ENCODE measurements at regions not wholly inside any gene's neighbourhood (a gene's known extent, or its start where the extent isn't known, plus 50 kb on each side); places are given as distances from the start of the nearest gene placed in this dataset.

DNA sequence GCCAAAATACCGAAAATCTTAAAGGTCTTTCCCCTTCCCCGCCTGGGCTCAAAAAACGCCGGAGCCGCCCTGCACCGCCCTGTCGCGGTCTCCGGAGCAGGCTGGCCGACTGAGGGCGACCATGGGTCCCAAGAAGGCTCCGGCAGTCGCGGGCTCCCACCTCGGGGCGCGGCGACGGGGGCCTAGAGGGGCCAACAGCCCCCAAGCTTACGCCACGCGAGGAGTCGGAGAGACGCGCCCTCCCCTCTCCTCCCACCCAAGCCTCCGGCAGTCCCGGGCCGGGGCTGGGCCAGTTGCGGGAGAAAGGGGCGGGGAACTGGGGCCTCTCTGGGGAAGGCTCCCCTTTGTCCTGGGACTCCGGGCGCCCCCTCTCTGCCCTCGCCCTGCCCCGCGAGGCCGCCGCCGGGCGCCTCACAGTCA lies 69.2 kb downstream of the GOLGA8B start (continued):
- TF ChIP-seq, protein P1, sequence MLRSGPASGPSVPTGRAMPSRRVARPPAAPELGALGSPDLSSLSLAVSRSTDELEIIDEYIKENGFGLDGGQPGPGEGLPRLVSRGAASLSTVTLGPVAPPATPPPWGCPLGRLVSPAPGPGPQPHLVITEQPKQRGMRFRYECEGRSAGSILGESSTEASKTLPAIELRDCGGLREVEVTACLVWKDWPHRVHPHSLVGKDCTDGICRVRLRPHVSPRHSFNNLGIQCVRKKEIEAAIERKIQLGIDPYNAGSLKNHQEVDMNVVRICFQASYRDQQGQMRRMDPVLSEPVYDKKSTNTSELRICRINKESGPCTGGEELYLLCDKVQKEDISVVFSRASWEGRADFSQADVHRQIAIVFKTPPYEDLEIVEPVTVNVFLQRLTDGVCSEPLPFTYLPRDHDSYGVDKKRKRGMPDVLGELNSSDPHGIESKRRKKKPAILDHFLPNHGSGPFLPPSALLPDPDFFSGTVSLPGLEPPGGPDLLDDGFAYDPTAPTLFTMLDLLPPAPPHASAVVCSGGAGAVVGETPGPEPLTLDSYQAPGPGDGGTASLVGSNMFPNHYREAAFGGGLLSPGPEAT (IDR thresholded peaks at IDR 0.05; ENCODE audit: low read depth), result no peak
- TF ChIP-seq IKZF1 (conservative IDR thresholded peaks at IDR 0.05) (no peak), POLR2A (IDR thresholded peaks at IDR 0.05; ENCODE audit: low read depth, low read length) (0 out of 2 replicates have a peak, but pooled peaks have one; percentile 29), NR2C2 (IDR thresholded peaks at IDR 0.05; ENCODE audit: borderline replicate concordance, control insufficient read depth, insufficient read length, low read depth) (no peak), SMC3 (IDR thresholded peaks at IDR 0.05; ENCODE audit: borderline replicate concordance, low read length) (no peak), KDM1A (IDR thresholded peaks at IDR 0.05; ENCODE audit: borderline replicate concordance) (no peak), EP300 (IDR thresholded peaks at IDR 0.05; ENCODE audit: borderline replicate concordance in 1 of 2, control insufficient read depth in 1 of 2, low read depth in 2 of 2, low read length in 2 of 2) (no peak), SREBF1 (IDR thresholded peaks at IDR 0.05; ENCODE audit: low read length) (no peak), ZSCAN29 (IDR thresholded peaks at IDR 0.05) (no peak), JUND (IDR thresholded peaks at IDR 0.05; ENCODE audit: low read depth, low read length) (no peak), BHLHE40 (IDR thresholded peaks at IDR 0.05; ENCODE audit: borderline replicate concordance in 1 of 2, low read depth in 2 of 2, low read length in 1 of 2) (peak in 1 of 2 experiments; percentile 31; a peak in 1 of 4 replicates)
- TF ChIP-seq, protein P2, sequence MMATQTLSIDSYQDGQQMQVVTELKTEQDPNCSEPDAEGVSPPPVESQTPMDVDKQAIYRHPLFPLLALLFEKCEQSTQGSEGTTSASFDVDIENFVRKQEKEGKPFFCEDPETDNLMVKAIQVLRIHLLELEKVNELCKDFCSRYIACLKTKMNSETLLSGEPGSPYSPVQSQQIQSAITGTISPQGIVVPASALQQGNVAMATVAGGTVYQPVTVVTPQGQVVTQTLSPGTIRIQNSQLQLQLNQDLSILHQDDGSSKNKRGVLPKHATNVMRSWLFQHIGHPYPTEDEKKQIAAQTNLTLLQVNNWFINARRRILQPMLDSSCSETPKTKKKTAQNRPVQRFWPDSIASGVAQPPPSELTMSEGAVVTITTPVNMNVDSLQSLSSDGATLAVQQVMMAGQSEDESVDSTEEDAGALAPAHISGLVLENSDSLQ (IDR thresholded peaks at IDR 0.05), result no peak
- TF ChIP-seq, protein P3, sequence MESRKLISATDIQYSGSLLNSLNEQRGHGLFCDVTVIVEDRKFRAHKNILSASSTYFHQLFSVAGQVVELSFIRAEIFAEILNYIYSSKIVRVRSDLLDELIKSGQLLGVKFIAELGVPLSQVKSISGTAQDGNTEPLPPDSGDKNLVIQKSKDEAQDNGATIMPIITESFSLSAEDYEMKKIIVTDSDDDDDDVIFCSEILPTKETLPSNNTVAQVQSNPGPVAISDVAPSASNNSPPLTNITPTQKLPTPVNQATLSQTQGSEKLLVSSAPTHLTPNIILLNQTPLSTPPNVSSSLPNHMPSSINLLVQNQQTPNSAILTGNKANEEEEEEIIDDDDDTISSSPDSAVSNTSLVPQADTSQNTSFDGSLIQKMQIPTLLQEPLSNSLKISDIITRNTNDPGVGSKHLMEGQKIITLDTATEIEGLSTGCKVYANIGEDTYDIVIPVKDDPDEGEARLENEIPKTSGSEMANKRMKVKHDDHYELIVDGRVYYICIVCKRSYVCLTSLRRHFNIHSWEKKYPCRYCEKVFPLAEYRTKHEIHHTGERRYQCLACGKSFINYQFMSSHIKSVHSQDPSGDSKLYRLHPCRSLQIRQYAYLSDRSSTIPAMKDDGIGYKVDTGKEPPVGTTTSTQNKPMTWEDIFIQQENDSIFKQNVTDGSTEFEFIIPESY (IDR thresholded peaks at IDR 0.05), result no peak
